Lower leg skin (tissue), 3 donors: ENCODE measurements at regions not wholly inside any gene's neighbourhood (a gene's known extent, or its start where the extent isn't known, plus 50 kb on each side); places are given as distances from the start of the nearest gene placed in this dataset.

Source experiments
- POLR2A ChIP-seq, 2 donors: fragments of 450-650 bp; IDR thresholded peaks; one replicate each; pipeline ENCODE4 v1.6.1; 2016 to 2017; ENCODE audit warnings: antibody characterized with exemption in 2 of 2, mild to moderate bottlenecking in 1 of 2, moderate library complexity in 1 of 2
- TF ChIP-seq, protein P1 (sequence below), 3 donors: fragments of 450-650 bp; IDR thresholded peaks; one replicate each; pipeline ENCODE4 v1.5.1; 2016; ENCODE audit warnings: antibody characterized with exemption in 3 of 3, mild to moderate bottlenecking in 3 of 3, moderate library complexity in 2 of 3

DNA sequence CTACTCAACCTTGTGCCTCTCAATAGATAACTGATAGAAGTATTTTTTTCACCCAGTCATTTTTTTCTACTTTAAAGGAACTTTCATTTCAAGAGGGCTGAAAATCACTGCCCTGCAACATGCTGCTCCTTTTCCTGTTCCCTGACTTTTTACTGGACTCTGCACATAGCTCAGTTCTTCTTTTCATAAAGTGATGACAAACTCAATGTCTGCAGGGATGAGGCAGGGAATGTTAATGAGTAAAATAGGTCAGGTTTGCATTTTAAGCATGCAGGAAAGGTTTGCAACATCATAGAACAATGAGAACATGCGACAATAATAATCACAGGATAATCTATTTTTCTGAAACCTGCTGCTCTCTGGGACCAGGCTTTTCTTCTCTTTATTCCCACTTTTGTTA lies 172.2 kb upstream of the SGCD start:
- TF ChIP-seq, protein P1, sequence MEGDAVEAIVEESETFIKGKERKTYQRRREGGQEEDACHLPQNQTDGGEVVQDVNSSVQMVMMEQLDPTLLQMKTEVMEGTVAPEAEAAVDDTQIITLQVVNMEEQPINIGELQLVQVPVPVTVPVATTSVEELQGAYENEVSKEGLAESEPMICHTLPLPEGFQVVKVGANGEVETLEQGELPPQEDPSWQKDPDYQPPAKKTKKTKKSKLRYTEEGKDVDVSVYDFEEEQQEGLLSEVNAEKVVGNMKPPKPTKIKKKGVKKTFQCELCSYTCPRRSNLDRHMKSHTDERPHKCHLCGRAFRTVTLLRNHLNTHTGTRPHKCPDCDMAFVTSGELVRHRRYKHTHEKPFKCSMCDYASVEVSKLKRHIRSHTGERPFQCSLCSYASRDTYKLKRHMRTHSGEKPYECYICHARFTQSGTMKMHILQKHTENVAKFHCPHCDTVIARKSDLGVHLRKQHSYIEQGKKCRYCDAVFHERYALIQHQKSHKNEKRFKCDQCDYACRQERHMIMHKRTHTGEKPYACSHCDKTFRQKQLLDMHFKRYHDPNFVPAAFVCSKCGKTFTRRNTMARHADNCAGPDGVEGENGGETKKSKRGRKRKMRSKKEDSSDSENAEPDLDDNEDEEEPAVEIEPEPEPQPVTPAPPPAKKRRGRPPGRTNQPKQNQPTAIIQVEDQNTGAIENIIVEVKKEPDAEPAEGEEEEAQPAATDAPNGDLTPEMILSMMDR (IDR thresholded peaks at IDR 0.05) = no peak
- TF ChIP-seq POLR2A (IDR thresholded peaks at IDR 0.05) = no peak
